Fibroblast of lung (primary cell): ENCODE measurements at regions not wholly inside any gene's neighbourhood (a gene's known extent, or its start where the extent isn't known, plus 50 kb on each side); places are given as distances from the start of the nearest gene placed in this dataset.

Experiments used
- DNase-seq, 2 donors: peaks; one replicate each; pipeline versions ENCODE4 v3.0.0 to v3.0.0-alpha.2; 2010; ENCODE audit warnings: low read depth in 2 of 2
- H2AFZ ChIP-seq: 2 replicates; pipeline ENCODE4 v1.5.1; 2012; ENCODE audit warnings: low read length, control low read depth, inconsistent platforms
- H3K27ac ChIP-seq: 2 replicates; pipeline ENCODE4 v1.5.1; 2011; ENCODE audit warnings: low read length, control low read depth; ENCODE audit not compliant: insufficient read depth
- H3K27me3 ChIP-seq: 2 replicates; pipeline ENCODE4 v1.5.1; 2011; ENCODE audit warnings: mild to moderate bottlenecking, low read length; ENCODE audit not compliant: control insufficient read depth, insufficient read depth
- H3K36me3 ChIP-seq: 2 replicates; pipeline ENCODE4 v1.5.1; 2011; ENCODE audit warnings: low read length; ENCODE audit not compliant: control insufficient read depth, insufficient read depth
- H3K4me1 ChIP-seq: 2 replicates; pipeline ENCODE4 v1.5.1; 2011; ENCODE audit warnings: low read length; ENCODE audit not compliant: control insufficient read depth, insufficient read depth; ENCODE audit errors: extremely low read depth
- H3K4me2 ChIP-seq: 2 replicates; pipeline ENCODE4 v1.5.1; 2011; ENCODE audit warnings: low read length, control low read depth; ENCODE audit not compliant: insufficient read depth; ENCODE audit errors: extremely low read depth
- H3K4me3 ChIP-seq, 4 experiments: fragments of 200-600 bp in 1 of 4; sonication (generic) in 1 of 4; replicated peaks in 1 of 4; 2 replicates each; pipeline ENCODE4 v1.5.1; 2011 to 2016; ENCODE audit warnings: low read length in 4 of 4, low read depth in 3 of 4, mild to moderate bottlenecking in 3 of 4, control low read depth in 2 of 4, inconsistent platforms in 1 of 4, mixed read lengths in 1 of 4; ENCODE audit not compliant: insufficient read depth in 1 of 4; ENCODE audit errors: control extremely low read depth in 1 of 4
- H3K79me2 ChIP-seq: 2 replicates; pipeline ENCODE4 v1.5.1; 2012; ENCODE audit warnings: mild to moderate bottlenecking, low read length, inconsistent platforms; ENCODE audit not compliant: control insufficient read depth, insufficient read depth
- H3K9ac ChIP-seq: 2 replicates; pipeline ENCODE4 v1.5.1; 2011; ENCODE audit warnings: mild to moderate bottlenecking, low read length, control low read depth; ENCODE audit not compliant: insufficient read depth
- H3K9me3 ChIP-seq: 2 replicates; pipeline ENCODE4 v1.5.1; 2012; ENCODE audit warnings: low read depth, low read length; ENCODE audit not compliant: control insufficient read depth, insufficient read depth
- H4K20me1 ChIP-seq: 2 replicates; pipeline ENCODE4 v1.5.1; 2011; ENCODE audit warnings: low read length; ENCODE audit not compliant: control insufficient read depth, insufficient read depth; ENCODE audit errors: extremely low read depth
- EZH2 ChIP-seq: IDR thresholded peaks from 2 replicates; pipeline ENCODE4 v1.5.1; 2012; ENCODE audit warnings: low read length, control low read depth, mild to moderate bottlenecking; ENCODE audit errors: missing control alignments
- TF ChIP-seq, protein P1 (sequence below), 2 donors: IDR thresholded peaks in 1 of 2; conservative IDR thresholded peaks in 1 of 2; 1 replicate in 1 of 2; 2 replicates in 1 of 2; pipeline ENCODE4 v1.5.1; 2011 to 2012; ENCODE audit warnings: low read length in 2 of 2, control low read depth in 1 of 2, inconsistent platforms in 1 of 2, low read depth in 1 of 2, mild to moderate bottlenecking in 1 of 2

DNA sequence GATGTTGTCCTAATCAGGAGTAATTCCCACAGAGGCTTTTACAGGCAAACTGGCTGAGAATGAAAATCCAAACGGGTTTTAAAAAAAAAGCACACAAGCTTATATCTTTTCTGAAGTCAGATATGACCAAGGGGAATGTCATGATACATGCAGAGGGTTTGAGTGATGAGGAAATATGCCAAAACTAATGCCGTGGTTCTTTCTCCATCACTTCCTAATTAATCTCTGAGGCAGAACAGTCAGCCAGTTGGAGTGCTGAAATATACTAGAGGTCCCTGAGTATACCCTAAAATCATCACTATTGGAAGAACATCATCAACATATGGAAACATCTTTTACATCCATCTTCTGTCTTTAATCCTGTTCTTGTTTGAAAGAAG, 160.8 kb upstream of the FAR2 start:
- H3K27me3 ChIP-seq = no peaks in the 10 kb centered on the region
- no peak overlapping the region for H3K9ac ChIP-seq
- TF ChIP-seq, protein P1, sequence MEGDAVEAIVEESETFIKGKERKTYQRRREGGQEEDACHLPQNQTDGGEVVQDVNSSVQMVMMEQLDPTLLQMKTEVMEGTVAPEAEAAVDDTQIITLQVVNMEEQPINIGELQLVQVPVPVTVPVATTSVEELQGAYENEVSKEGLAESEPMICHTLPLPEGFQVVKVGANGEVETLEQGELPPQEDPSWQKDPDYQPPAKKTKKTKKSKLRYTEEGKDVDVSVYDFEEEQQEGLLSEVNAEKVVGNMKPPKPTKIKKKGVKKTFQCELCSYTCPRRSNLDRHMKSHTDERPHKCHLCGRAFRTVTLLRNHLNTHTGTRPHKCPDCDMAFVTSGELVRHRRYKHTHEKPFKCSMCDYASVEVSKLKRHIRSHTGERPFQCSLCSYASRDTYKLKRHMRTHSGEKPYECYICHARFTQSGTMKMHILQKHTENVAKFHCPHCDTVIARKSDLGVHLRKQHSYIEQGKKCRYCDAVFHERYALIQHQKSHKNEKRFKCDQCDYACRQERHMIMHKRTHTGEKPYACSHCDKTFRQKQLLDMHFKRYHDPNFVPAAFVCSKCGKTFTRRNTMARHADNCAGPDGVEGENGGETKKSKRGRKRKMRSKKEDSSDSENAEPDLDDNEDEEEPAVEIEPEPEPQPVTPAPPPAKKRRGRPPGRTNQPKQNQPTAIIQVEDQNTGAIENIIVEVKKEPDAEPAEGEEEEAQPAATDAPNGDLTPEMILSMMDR (conservative IDR thresholded peaks at IDR 0.05 in 1 of 2, IDR thresholded peaks at IDR 0.05 in 1 of 2; ENCODE audit: low read depth in 1 of 2, low read length in 2 of 2) = no peak
- no peak for TF ChIP-seq EZH2
- no peaks in the 10 kb centered on the region for H3K4me1 ChIP-seq
- H3K79me2 ChIP-seq = no peaks in the 10 kb centered on the region
- H4K20me1 ChIP-seq = no peaks in the 10 kb centered on the region
- no peaks in the 10 kb centered on the region for H3K9me3 ChIP-seq
- no peaks in the 10 kb centered on the region for H3K36me3 ChIP-seq
- no peak overlapping the region for H3K4me3 ChIP-seq
- no peak for DNase-seq
- no peak overlapping the region for H3K4me2 ChIP-seq
- no peak overlapping the region for H3K27ac ChIP-seq
- H2AFZ ChIP-seq = no peak overlapping the region

DNA sequence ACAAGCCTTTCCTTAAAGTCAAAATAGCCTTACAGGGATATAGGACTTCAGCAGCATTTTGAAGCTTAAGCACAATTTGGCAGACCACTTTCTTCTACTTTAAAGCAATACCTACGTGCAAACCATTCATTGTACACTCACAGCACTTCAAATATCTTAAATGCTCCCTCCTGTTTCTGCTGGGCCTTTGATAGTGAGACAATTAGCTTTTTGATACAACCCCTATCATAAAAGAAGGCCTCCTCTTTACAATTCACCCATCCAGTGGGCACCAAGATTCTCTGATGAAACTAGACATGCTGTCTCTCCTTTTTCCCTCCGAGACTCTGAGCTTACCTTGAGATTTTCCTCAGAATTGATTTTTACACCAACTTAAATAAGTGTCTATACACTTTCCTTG, 157.5 kb upstream of the FAR2 start:
- no peaks in the 10 kb centered on the region for H3K27me3 ChIP-seq
- no peak overlapping the region for H2AFZ ChIP-seq
- no peaks in the 10 kb centered on the region for H3K4me1 ChIP-seq
- no peaks in the 10 kb centered on the region for H4K20me1 ChIP-seq
- H3K4me2 ChIP-seq = no peak overlapping the region
- no peak overlapping the region for H3K9ac ChIP-seq
- DNase-seq = no peak
- H3K27ac ChIP-seq = no peak overlapping the region
- no peaks in the 10 kb centered on the region for H3K36me3 ChIP-seq
- H3K79me2 ChIP-seq = no peaks in the 10 kb centered on the region
- H3K4me3 ChIP-seq = no peak overlapping the region
- TF ChIP-seq, protein P1 (conservative IDR thresholded peaks at IDR 0.05 in 1 of 2, IDR thresholded peaks at IDR 0.05 in 1 of 2; ENCODE audit: low read depth in 1 of 2, low read length in 2 of 2) = no peak
- no peak for TF ChIP-seq EZH2
- no peaks in the 10 kb centered on the region for H3K9me3 ChIP-seq

DNA sequence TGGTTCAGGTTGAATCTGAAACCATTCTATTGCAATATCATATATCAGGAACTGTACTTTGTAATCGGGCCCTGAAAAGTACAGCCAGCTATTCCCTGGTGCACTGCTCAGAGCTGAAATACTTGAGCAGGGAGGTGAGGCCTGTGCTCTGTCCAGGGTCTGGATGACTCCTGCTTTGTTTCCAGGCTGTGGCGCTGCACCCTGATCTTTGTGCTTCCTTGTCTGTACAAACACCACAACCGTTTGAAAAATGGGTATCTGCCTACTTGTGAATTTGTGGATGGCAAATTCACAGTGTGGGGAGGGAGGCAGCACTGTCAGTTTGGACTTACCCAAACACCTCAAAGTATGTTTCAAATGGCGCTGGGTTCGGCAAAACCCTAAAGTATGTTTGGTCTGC, 155.4 kb upstream of the FAR2 start:
- Histone ChIP-seq H3K9ac (no peak overlapping the region), H4K20me1 (no peaks in the 10 kb centered on the region), H3K27ac (no peak overlapping the region), H2AFZ (no peak overlapping the region), H3K27me3 (no peaks in the 10 kb centered on the region), H3K4me1 (no peaks in the 10 kb centered on the region), H3K79me2 (no peaks in the 10 kb centered on the region), H3K36me3 (no peaks in the 10 kb centered on the region), H3K9me3 (no peaks in the 10 kb centered on the region), H3K4me2 (no peak overlapping the region), H3K4me3 (no peak overlapping the region)
- TF ChIP-seq EZH2 = no peak
- TF ChIP-seq, protein P1 (conservative IDR thresholded peaks at IDR 0.05 in 1 of 2, IDR thresholded peaks at IDR 0.05 in 1 of 2; ENCODE audit: low read depth in 1 of 2, low read length in 2 of 2) = no peak
- no peak for DNase-seq
